ENCODE measurements at regions not wholly inside any gene's neighbourhood (a gene's known extent, or its start where the extent isn't known, plus 50 kb on each side); places are given as distances from the start of the nearest gene placed in this dataset.

DNA sequence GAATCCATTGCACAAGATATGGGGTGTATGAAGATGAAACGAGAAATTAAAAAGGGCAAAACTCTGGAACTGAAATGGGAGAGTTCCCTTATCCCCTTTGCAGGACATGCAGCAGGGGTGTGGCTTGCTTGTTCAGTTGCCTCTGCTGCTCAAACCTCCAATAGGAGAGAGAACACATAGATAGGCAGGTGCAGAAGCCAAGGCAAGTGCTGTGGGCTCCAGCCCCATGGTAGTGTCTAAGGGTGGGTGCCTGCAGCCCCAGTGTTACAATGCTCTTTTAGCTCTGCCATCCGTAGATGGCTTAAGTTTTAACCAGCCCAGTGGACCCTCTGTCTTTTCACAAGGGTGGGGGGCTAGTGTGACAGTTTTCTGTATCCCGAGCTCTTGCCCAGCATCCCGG lies 69.7 kb downstream of the CMAS start:
- CTCF ChIA-PET = no interaction called here
- H3K4me3 ChIP-seq (ENCODE audit: low read depth, low read length, poor library complexity, severe bottlenecking) = no peak overlapping the region
- intact Hi-C loops (cut with micrococcal nuclease; ENCODE audit: unreplicated experiment) = no loop called here
- no peaks in the 10 kb centered on the region for H3K27me3 ChIP-seq (replicated peaks; ENCODE audit: insufficient read depth, low read depth, low read length, poor library complexity)
- TF ChIP-seq EZH2 (IDR thresholded peaks at IDR 0.05; ENCODE audit: borderline replicate concordance, low read depth, low read length, poor library complexity, severe bottlenecking) (no peak), CTCF (conservative IDR thresholded peaks at IDR 0.05; ENCODE audit: low read depth, low read length) (no peak)
- no peaks in the 10 kb centered on the region for H3K9me3 ChIP-seq (ENCODE audit: low read depth, low read length, poor library complexity, severe bottlenecking)
- H3K36me3 ChIP-seq (ENCODE audit: insufficient read depth, low read length, poor library complexity, severe bottlenecking) = no peaks in the 10 kb centered on the region
- POLR2A ChIA-PET (ENCODE audit: low non-redundant PET) = no interaction called here
- BruUV-seq (replicated peaks) = no TSS peak
- no peak overlapping the region for H3K27ac ChIP-seq (ENCODE audit: low read depth, low read length, poor library complexity, severe bottlenecking)
- no peaks in the 10 kb centered on the region for H3K4me1 ChIP-seq (ENCODE audit: insufficient read depth, low read length, poor library complexity, severe bottlenecking)
- DNase-seq (ENCODE audit: low spot score) = no peak

DNA sequence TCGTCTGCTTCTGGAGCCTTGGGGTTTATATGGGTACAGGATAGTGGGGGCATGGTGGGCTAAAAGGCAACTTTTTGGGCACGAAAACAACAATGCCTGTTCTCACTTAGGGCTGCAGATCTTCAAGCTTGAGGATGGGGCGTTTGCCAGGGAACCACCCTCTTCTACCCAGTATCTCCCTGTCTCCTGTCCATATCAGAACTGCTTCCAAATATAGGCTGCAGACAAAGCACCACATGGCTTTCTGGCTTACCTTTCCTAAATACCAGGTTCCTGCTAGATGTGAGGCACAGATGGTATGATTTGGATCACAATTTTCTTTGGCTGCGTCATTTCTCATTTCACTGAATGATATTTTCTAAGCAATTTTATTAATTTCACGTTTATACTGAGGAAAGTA lies 70.4 kb downstream of the CMAS start:
- BruUV-seq (replicated peaks) = no TSS peak
- Histone ChIP-seq H3K27me3 (replicated peaks; ENCODE audit: insufficient read depth, low read depth, low read length, poor library complexity) (no peaks in the 10 kb centered on the region), H3K4me1 (ENCODE audit: insufficient read depth, low read length, poor library complexity, severe bottlenecking) (no peaks in the 10 kb centered on the region), H3K36me3 (ENCODE audit: insufficient read depth, low read length, poor library complexity, severe bottlenecking) (no peaks in the 10 kb centered on the region), H3K4me3 (ENCODE audit: low read depth, low read length, poor library complexity, severe bottlenecking) (no peak overlapping the region), H3K27ac (ENCODE audit: low read depth, low read length, poor library complexity, severe bottlenecking) (no peak overlapping the region), H3K9me3 (ENCODE audit: low read depth, low read length, poor library complexity, severe bottlenecking) (no peaks in the 10 kb centered on the region)
- no peak for DNase-seq (ENCODE audit: low spot score)
- TF ChIP-seq CTCF (conservative IDR thresholded peaks at IDR 0.05; ENCODE audit: low read depth, low read length) (no peak), EZH2 (IDR thresholded peaks at IDR 0.05; ENCODE audit: borderline replicate concordance, low read depth, low read length, poor library complexity, severe bottlenecking) (no peak)
- CTCF ChIA-PET = no interaction called here
- intact Hi-C loops (cut with micrococcal nuclease; ENCODE audit: unreplicated experiment) = no loop called here
- POLR2A ChIA-PET (ENCODE audit: low non-redundant PET) = no interaction called here

DNA sequence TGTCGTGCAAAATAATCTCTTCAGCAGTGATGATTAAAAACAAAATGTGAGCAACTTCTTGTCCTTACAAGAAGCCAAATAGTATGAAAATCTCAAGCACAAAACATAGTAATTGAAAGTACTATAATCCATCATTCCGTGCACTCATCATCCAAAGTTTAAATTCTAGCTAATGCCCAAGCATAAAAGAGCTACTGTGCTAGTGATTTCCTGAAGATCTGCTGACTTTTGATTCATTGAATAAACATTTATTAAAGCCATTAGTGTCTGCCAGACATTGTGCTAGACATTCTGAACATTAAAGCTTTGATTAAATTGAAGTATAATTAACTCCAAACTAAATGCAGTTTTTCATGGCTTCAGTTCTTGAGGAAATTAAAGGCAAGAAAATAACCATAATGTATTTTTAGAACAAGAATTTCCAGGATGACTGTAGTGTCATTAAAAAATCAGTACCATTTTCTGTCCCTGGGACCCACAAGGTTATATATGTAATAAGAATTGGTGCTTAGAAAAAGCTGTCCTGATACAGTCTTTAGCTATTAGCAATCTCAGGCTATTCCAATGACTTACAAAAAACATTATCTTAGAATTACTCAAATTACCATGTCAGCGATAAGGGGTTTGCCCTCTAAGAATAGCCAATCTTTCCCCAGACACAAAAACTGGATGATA lies 71.7 kb downstream of the CMAS start:
- intact Hi-C loops (cut with micrococcal nuclease; ENCODE audit: unreplicated experiment) = no loop called here
- CTCF ChIA-PET = no interaction called here
- no peaks in the 10 kb centered on the region for H3K9me3 ChIP-seq (ENCODE audit: low read depth, low read length, poor library complexity, severe bottlenecking)

More for the DNA sequence above, 71.7 kb downstream of the CMAS start:
- H3K4me3 ChIP-seq (ENCODE audit: low read depth, low read length, poor library complexity, severe bottlenecking) = no peak overlapping the region
- BruUV-seq (replicated peaks) = no TSS peak
- H3K36me3 ChIP-seq (ENCODE audit: insufficient read depth, low read length, poor library complexity, severe bottlenecking) = no peaks in the 10 kb centered on the region
- DNase-seq (ENCODE audit: low spot score) = no peak
- H3K4me1 ChIP-seq (ENCODE audit: insufficient read depth, low read length, poor library complexity, severe bottlenecking) = no peaks in the 10 kb centered on the region
- POLR2A ChIA-PET (ENCODE audit: low non-redundant PET) = no interaction called here
- H3K27me3 ChIP-seq (replicated peaks; ENCODE audit: insufficient read depth, low read depth, low read length, poor library complexity) = no peaks in the 10 kb centered on the region
- H3K27ac ChIP-seq (ENCODE audit: low read depth, low read length, poor library complexity, severe bottlenecking) = no peak overlapping the region
- TF ChIP-seq CTCF (conservative IDR thresholded peaks at IDR 0.05; ENCODE audit: low read depth, low read length) (no peak), EZH2 (IDR thresholded peaks at IDR 0.05; ENCODE audit: borderline replicate concordance, low read depth, low read length, poor library complexity, severe bottlenecking) (no peak)
